ENCODE measurements at regions not wholly inside any gene's neighbourhood (a gene's known extent, or its start where the extent isn't known, plus 50 kb on each side); places are given as distances from the start of the nearest gene placed in this dataset.
"Not testable (repeated sequence)": the region's sequence is repeated elsewhere in the genome, so short reads cannot be mapped to it uniquely, and the experiment has no call there.

DNA sequence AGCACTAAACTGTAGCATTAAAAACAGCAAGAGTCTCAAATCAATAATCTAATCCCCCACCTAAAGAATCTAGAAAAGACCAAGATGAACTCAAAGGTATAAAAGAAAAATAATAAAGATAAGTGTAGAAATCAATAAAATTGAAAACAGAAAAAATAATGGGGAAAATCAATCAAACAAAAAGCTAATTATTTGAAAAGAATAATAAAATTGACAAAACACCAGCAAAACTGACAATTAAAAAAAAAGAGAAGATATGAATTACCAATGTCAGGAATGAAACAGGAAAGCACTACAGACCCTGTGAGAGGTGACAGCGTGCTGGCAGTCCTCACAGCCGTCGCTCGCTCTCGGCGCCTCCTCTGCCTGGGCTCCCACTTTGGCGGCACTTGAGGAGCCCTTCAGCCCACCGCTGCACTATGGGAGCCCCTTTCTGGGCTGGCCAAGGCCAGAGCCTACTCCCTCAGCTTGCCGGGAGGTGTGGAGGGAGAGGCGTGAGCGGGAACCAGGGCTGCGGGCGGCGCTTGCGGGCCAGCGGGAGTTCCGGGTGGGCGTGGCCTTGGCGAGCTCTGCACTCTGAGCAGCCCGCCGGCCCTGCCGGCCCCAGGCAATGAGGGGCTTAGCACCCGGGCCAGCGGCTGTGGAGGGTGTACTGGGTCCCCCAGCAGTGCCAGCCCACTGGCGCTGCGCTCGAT lies 105.3 kb upstream of the HEY2 start (continued):
- TF ChIP-seq, protein P1, sequence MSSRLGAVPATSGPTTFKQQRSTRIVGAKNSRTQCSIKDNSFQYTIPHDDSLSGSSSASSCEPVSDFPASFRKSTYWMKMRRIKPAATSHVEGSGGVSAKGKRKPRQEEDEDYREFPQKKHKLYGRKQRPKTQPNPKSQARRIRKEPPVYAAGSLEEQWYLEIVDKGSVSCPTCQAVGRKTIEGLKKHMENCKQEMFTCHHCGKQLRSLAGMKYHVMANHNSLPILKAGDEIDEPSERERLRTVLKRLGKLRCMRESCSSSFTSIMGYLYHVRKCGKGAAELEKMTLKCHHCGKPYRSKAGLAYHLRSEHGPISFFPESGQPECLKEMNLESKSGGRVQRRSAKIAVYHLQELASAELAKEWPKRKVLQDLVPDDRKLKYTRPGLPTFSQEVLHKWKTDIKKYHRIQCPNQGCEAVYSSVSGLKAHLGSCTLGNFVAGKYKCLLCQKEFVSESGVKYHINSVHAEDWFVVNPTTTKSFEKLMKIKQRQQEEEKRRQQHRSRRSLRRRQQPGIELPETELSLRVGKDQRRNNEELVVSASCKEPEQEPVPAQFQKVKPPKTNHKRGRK (tag; IDR thresholded peaks at IDR 0.05) = peak; percentile 76
- TF ChIP-seq ZFX (CRISPR knock-in tag; IDR thresholded peaks at IDR 0.05) = peak; percentile 39; the same call in 1 of the 2 replicates
- TF ChIP-seq, protein P2, sequence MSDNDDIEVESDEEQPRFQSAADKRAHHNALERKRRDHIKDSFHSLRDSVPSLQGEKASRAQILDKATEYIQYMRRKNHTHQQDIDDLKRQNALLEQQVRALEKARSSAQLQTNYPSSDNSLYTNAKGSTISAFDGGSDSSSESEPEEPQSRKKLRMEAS (CRISPR knock-in tag; IDR thresholded peaks at IDR 0.05) = peak; percentile 50; the same call in 1 of the 2 replicates
- TF ChIP-seq, protein P3, sequence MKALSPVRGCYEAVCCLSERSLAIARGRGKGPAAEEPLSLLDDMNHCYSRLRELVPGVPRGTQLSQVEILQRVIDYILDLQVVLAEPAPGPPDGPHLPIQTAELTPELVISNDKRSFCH (CRISPR knock-in tag; IDR thresholded peaks at IDR 0.05) = not testable (repeated sequence)
- TF ChIP-seq, protein P3 (tag; IDR thresholded peaks at IDR 0.05) = 0 out of 2 replicates have a peak, but pooled peaks have one; percentile 20
- TF ChIP-seq, protein P4, sequence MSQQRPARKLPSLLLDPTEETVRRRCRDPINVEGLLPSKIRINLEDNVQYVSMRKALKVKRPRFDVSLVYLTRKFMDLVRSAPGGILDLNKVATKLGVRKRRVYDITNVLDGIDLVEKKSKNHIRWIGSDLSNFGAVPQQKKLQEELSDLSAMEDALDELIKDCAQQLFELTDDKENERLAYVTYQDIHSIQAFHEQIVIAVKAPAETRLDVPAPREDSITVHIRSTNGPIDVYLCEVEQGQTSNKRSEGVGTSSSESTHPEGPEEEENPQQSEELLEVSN (IDR thresholded peaks at IDR 0.05; ENCODE audit: borderline replicate concordance in 1 of 2, extremely low read depth in 1 of 2, insufficient read depth in 1 of 2, insufficient read length in 1 of 2, low read depth in 1 of 2, low read length in 1 of 2, poor library complexity in 1 of 2, severe bottlenecking in 1 of 2) = peak; percentile 71 to 90
- TF ChIP-seq, protein P5, sequence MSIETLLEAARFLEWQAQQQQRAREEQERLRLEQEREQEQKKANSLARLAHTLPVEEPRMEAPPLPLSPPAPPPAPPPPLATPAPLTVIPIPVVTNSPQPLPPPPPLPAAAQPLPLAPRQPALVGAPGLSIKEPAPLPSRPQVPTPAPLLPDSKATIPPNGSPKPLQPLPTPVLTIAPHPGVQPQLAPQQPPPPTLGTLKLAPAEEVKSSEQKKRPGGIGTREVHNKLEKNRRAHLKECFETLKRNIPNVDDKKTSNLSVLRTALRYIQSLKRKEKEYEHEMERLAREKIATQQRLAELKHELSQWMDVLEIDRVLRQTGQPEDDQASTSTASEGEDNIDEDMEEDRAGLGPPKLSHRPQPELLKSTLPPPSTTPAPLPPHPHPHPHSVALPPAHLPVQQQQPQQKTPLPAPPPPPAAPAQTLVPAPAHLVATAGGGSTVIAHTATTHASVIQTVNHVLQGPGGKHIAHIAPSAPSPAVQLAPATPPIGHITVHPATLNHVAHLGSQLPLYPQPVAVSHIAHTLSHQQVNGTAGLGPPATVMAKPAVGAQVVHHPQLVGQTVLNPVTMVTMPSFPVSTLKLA (conservative IDR thresholded peaks at IDR 0.05) = 0 out of 4 replicates have a peak, but pooled peaks of 1 of the 2 experiments have one; percentile 21
- peak; percentile 63; the same call in 1 of the 2 replicates for TF ChIP-seq POLR2A (conservative IDR thresholded peaks at IDR 0.05)
- peak; percentile 38; the same call in 1 of the 2 replicates for TF ChIP-seq SMARCA4 (IDR thresholded peaks at IDR 0.05)
- 0 out of 4 replicates have a peak, but pooled peaks of 1 of the 2 experiments have one; percentile 31 for TF ChIP-seq MAZ (CRISPR knock-in tag; conservative IDR thresholded peaks at IDR 0.05 in 1 of 2, IDR thresholded peaks at IDR 0.05 in 1 of 2)
- 0 out of 2 replicates have a peak, but pooled peaks have one; percentile 16 for TF ChIP-seq CREM (IDR thresholded peaks at IDR 0.05; ENCODE audit: low read depth)
- peak; percentile 27; the same call in 1 of the 2 replicates for TF ChIP-seq PHF8 (IDR thresholded peaks at IDR 0.05; ENCODE audit: borderline replicate concordance, low read length)
- 0 out of 2 replicates have a peak, but pooled peaks have one; percentile 24 for TF ChIP-seq ETV1 (tag; conservative IDR thresholded peaks at IDR 0.05; ENCODE audit: low read depth)
- 0 out of 2 replicates have a peak, but pooled peaks have one; percentile 22 for TF ChIP-seq ATF7 (IDR thresholded peaks at IDR 0.05)
- TF ChIP-seq RB1 (IDR thresholded peaks at IDR 0.05; ENCODE audit: low read depth) = 0 out of 2 replicates have a peak, but pooled peaks have one; percentile 40
- TF ChIP-seq RBFOX2 (IDR thresholded peaks at IDR 0.05; ENCODE audit: low read depth, low read length) = peak; percentile 73
- TF ChIP-seq ETV5 (CRISPR knock-in tag; IDR thresholded peaks at IDR 0.05; ENCODE audit: low read depth) = 0 out of 2 replicates have a peak, but pooled peaks have one; percentile 24
- TF ChIP-seq, protein P6, sequence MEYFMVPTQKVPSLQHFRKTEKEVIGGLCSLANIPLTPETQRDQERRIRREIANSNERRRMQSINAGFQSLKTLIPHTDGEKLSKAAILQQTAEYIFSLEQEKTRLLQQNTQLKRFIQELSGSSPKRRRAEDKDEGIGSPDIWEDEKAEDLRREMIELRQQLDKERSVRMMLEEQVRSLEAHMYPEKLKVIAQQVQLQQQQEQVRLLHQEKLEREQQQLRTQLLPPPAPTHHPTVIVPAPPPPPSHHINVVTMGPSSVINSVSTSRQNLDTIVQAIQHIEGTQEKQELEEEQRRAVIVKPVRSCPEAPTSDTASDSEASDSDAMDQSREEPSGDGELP (CRISPR knock-in tag; IDR thresholded peaks at IDR 0.05; ENCODE audit: borderline replicate concordance) = peak; percentile 45; the same call in 1 of the 2 replicates
